Ovary (tissue), 7 donors: ENCODE measurements at regions not wholly inside any gene's neighbourhood (a gene's known extent, or its start where the extent isn't known, plus 50 kb on each side); places are given as distances from the start of the nearest gene placed in this dataset.
"Not testable (repeated sequence)": the region's sequence is repeated elsewhere in the genome, so short reads cannot be mapped to it uniquely, and the experiment has no call there.

Source experiments
- DNase-seq, 5 donors: peaks; one replicate each; pipeline ENCODE4 v3.0.0-alpha.2; 2019 to 2020
- H3K27ac ChIP-seq, 2 donors: fragments of 200-600 bp; one replicate each; pipeline versions ENCODE4 v1.5.1 to v1.8.0; 2019 to 2022
- H3K27me3 ChIP-seq: fragments of 200-600 bp; one replicate; pipeline ENCODE4 v1.8.0; 2022
- H3K36me3 ChIP-seq: fragments of 200-600 bp; sonication (generic); one replicate; pipeline ENCODE4 v1.5.1; 2019
- H3K4me1 ChIP-seq: one replicate; pipeline ENCODE4 v1.8.1; 2013; ENCODE audit warnings: mild to moderate bottlenecking, moderate library complexity; ENCODE audit not compliant: insufficient read depth
- H3K4me3 ChIP-seq: fragments of 200-600 bp; sonication (generic); one replicate; pipeline ENCODE4 v1.5.1; 2017
- H3K9me3 ChIP-seq, 2 donors: fragments of 200-600 bp in 1 of 2; sonication (generic) in 1 of 2; one replicate each; pipeline versions ENCODE4 v1.5.1 to v1.8.1; 2013 to 2019; ENCODE audit warnings: mild to moderate bottlenecking in 1 of 2, moderate library complexity in 1 of 2
- CTCF ChIP-seq, 3 donors: fragments of 450-650 bp in 2 of 3; fragments of 200-600 bp in 1 of 3; IDR thresholded peaks; one replicate each; pipeline versions ENCODE4 v1.5.1 to v1.8.0; 2016 to 2022; ENCODE audit warnings: antibody characterized with exemption in 3 of 3, mild to moderate bottlenecking in 1 of 3
- EP300 ChIP-seq: sonication (generic); formaldehyde crosslinking; IDR thresholded peaks from one replicate; pipeline ENCODE4 v1.6.1; 2017; ENCODE audit warnings: antibody characterized with exemption
- POLR2A ChIP-seq: fragments of 450-650 bp; IDR thresholded peaks from one replicate; pipeline ENCODE4 v1.6.1; 2017; ENCODE audit warnings: antibody characterized with exemption, mild to moderate bottlenecking, moderate library complexity
- WGBS, 3 donors: extraction: QIAGEN DNeasy Blood & Tissue Kit in 1 of 3; methylation state at CpG; one replicate each; pipeline versions ENCODE4 v1.1.5 to v1.1.7; 2013 to 2017; 5-methylcytosine and 5-hydroxymethylcytosine counted together
- intact Hi-C, 4 donors: fragments of 100-400 bp; cut with DNase I; formaldehyde crosslinking; loops; one replicate each; pipeline versions ENCODE4 v1.11.0 to v1.15.1; 2022 to 2023
- donor health status: DM: no; HTN: no; CAD: no; lungs with moderate emphysema.
- donor health status: DM: no; HTN: no; CAD: no.
- donor health status: Bipolar disorder and iron deficiency.
- donor health status: DM: no; HTN: no; CAD: no.
- donor health status: DM: yes; HTN: yes; CAD: no.

GRCh38 chr5:62829604-62829986 lies 251.0 kb downstream of the LRRC70 start:
- no peaks in the 10 kb centered on the region for H3K9me3 ChIP-seq
- intact Hi-C loops: no loop called here
- peak in 4 of 5 donors; percentile 20 to 42 (median 31) for DNase-seq
- H3K4me1 ChIP-seq: peaks cover 12% of the 10 kb centered on the region
- no peaks in the 10 kb centered on the region for H3K36me3 ChIP-seq
- no peak for TF ChIP-seq CTCF (IDR thresholded peaks at IDR 0.05)
- no peak for TF ChIP-seq POLR2A
- no peak for TF ChIP-seq EP300
- peak overlapping the region in 1 of 2 donors; percentile 30 for H3K27ac ChIP-seq
- WGBS, 3 donors: 17 to 34% (median 25%) methylated on average over 2 of the region's 2 CpGs
- no peaks in the 10 kb centered on the region for H3K27me3 ChIP-seq
- no peak overlapping the region for H3K4me3 ChIP-seq

- no peaks in the 10 kb centered on the region for H3K27me3 ChIP-seq
- H3K9me3 ChIP-seq: no peaks in the 10 kb centered on the region
- H3K4me3 ChIP-seq: no peak overlapping the region
- DNase-seq: peak; percentile 31 to 52 (median 49)
- TF ChIP-seq POLR2A (no peak), EP300 (no peak), CTCF (IDR thresholded peaks at IDR 0.05) (no peak)
- H3K27ac ChIP-seq: peak overlapping the region in 1 of 2 donors; percentile 57
- 38 to 45% (median 42%) methylated on average over 5 of the region's 5 CpGs for WGBS, 3 donors
- peaks cover 12% of the 10 kb centered on the region for H3K4me1 ChIP-seq
- no peaks in the 10 kb centered on the region for H3K36me3 ChIP-seq
- intact Hi-C loops: no loop called here
Observed at GRCh38 chr5:62828742-62829603, 250.4 kb downstream of the LRRC70 start.

- no peaks in the 10 kb centered on the region for H3K36me3 ChIP-seq
- no peak overlapping the region for H3K4me3 ChIP-seq
- intact Hi-C loops: no loop called here
- no peaks in the 10 kb centered on the region for H3K27me3 ChIP-seq
- H3K27ac ChIP-seq: no peak overlapping the region
- WGBS, 3 donors: 82 to 93% (median 89%) methylated on average over 5 of the region's 5 CpGs
- H3K4me1 ChIP-seq: peaks cover 12% of the 10 kb centered on the region
- TF ChIP-seq CTCF (IDR thresholded peaks at IDR 0.05) (no peak), EP300 (no peak), POLR2A (no peak)
- no peak for DNase-seq
- no peaks in the 10 kb centered on the region for H3K9me3 ChIP-seq
Observed at GRCh38 chr5:62825623-62826220, 247.1 kb downstream of the LRRC70 start.

- H3K4me3 ChIP-seq: no peak overlapping the region
- H3K36me3 ChIP-seq: no peaks in the 10 kb centered on the region
- WGBS, 3 donors: 57 to 66% (median 59%) methylated on average over 3 of the region's 3 CpGs
- no peak for DNase-seq
- intact Hi-C loops: no loop called here
- H3K9me3 ChIP-seq: no peaks in the 10 kb centered on the region
- TF ChIP-seq POLR2A (no peak), EP300 (no peak), CTCF (IDR thresholded peaks at IDR 0.05) (no peak)
- H3K4me1 ChIP-seq: peaks cover 7% of the 10 kb centered on the region
- no peak overlapping the region for H3K27ac ChIP-seq
- H3K27me3 ChIP-seq: no peaks in the 10 kb centered on the region
Observed at GRCh38 chr5:62824936-62825335, 246.3 kb downstream of the LRRC70 start.

GRCh38 chr5:62817043-62817442 lies 238.4 kb downstream of the LRRC70 start:
- H3K4me3 ChIP-seq, intact Hi-C loops, H3K36me3 ChIP-seq, H3K27ac ChIP-seq, H3K27me3 ChIP-seq, H3K4me1 ChIP-seq, H3K9me3 ChIP-seq, DNase-seq: not testable (repeated sequence)
- 86 to 92% (median 89%) methylated on average over 6 to 7 of the region's 8 CpGs for WGBS, 3 donors
